Astrocyte of the spinal cord (primary cell): ENCODE measurements at regions not wholly inside any gene's neighbourhood (a gene's known extent, or its start where the extent isn't known, plus 50 kb on each side); places are given as distances from the start of the nearest gene placed in this dataset.
"Not testable (repeated sequence)": the region's sequence is repeated elsewhere in the genome, so short reads cannot be mapped to it uniquely, and the experiment has no call there.

Experiments
- DNase-seq: peaks from one replicate; pipeline ENCODE4 v3.0.0; 2011; ENCODE audit warnings: low read depth, low spot score
- H3K4me3 ChIP-seq: 2 replicates; pipeline ENCODE4 v1.5.1; 2011; ENCODE audit warnings: low read depth, mild to moderate bottlenecking, low read length, moderate library complexity
- CTCF ChIP-seq: IDR thresholded peaks from 2 replicates; pipeline ENCODE4 v1.5.1; 2012; ENCODE audit warnings: low read depth, mild to moderate bottlenecking, low read length, inconsistent platforms
- in situ Hi-C: cut with HindIII; loops from 2 replicates; pipeline ENCODE4 v1.10.0; 2017; ENCODE audit warnings: low sequenced_read_pairs

DNA sequence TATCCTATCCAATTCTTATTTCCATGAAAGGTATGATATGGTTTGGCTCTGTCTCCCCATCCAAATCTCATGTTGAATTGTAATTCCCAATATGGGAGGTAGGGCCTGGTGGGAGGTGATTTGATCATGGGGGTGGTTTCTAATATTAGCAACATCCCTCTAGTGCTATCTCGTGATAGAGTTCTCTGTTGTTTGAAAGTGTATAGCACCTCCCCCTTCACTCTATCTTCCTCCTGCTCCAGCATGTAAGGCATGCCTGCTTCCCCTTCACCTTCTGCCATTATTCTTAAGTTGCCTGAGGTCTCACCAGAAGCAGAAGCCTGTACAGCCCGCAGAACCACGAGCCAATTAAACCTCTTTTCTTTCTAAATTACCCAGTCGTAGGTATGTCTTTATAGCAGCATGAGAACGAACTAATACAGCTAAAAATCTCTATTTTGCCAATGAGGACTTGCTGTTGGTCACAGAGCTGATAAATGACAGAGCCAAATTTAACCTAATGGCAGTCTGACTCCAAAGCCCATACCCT lies 247.2 kb downstream of the HNRNPD start:
- in situ Hi-C loops, result no loop called here
- no peak overlapping the region for H3K4me3 ChIP-seq
- no peak for DNase-seq
- TF ChIP-seq CTCF, result no peak

DNA sequence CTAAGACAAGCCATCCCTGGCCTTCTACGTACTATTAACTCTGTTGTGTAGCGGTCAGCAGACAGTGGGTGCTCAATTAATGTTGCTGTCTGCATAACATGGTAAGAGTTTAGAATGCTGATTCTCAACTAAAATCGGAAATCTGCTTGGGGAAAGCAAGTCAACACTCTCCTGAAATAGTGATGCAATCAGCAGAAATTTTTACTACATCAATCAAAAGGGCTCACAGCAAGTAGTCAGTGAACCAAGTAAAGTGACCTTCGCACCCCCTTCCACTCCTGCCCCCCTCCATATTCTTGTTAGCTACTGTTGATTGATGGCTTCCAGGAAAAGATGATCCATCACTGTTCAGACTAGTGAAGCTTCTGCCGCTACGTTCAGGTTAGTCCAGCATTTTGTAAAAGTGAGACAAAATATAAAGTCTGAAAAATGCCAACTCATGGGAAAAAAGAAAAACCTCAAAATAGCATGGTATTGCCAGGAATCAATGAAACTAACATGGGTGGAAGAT lies 247.9 kb downstream of the HNRNPD start:
- in situ Hi-C loops, result no loop called here
- no peak for TF ChIP-seq CTCF
- DNase-seq, result no peak
- no peak overlapping the region for H3K4me3 ChIP-seq

- no peak overlapping the region for H3K4me3 ChIP-seq
- in situ Hi-C loops, result no loop called here
- DNase-seq, result no peak
- no peak for TF ChIP-seq CTCF
Measured at GRCh38 chr4:82124932-82125786, 248.6 kb downstream of the HNRNPD start.

GRCh38 chr4:82124365-82124764 lies 249.4 kb downstream of the HNRNPD start:
- in situ Hi-C loops, result no loop called here
- TF ChIP-seq CTCF, result no peak
- no peak overlapping the region for H3K4me3 ChIP-seq
- no peak for DNase-seq

GRCh38 chr4:82123934-82124333 lies 249.9 kb downstream of the HNRNPD start:
- H3K4me3 ChIP-seq, result no peak overlapping the region
- DNase-seq, result no peak
- TF ChIP-seq CTCF, result no peak
- in situ Hi-C loops, result no loop called here

DNA sequence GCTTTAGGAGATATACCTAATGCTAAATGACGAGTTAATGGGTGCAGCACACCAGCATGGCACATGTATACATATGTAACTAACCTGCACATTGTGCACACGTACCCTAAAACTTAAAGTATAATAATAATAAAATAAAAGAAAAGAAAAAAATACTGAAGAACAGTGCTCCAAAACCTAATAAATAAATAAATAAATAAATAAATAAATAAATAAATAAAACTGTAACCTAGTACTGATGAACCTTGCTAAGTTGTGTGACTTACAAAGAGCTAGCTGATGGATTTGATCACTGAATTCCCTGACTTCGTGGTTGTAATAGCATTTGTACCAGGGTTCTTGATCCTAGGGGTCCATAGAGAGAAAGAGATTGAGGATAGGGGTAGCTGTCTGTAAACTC lies 258.6 kb downstream of the HNRNPD start:
- H3K4me3 ChIP-seq, in situ Hi-C loops, DNase-seq: not testable (repeated sequence)

DNA sequence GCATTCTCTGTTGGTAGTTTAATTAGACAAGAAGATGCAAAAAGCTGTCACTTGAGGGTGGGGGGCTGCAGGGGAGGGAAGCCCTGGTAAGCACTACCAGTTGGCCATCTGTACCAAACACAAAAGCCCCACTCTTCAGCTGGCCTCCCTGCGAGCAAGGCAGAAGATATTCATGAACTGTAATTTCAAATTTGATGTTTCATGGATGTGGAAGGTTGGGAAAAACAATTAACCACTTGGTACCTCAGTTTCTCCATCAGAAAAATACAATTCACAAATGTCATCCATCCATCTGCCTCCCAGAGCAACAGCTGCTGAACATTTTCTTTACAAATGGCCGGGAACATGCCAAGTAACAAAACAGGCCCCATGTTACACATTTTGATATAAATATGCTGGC lies 265.3 kb downstream of the HNRNPD start:
- no peak for TF ChIP-seq CTCF
- H3K4me3 ChIP-seq, result no peak overlapping the region
- DNase-seq, result no peak
- in situ Hi-C loops, result no loop called here
